Activated naive CD4-positive, alpha-beta T cell treated with anti-CD3 and anti-CD28 coated beads for 36 hours (primary cell): ENCODE measurements at regions not wholly inside any gene's neighbourhood (a gene's known extent, or its start where the extent isn't known, plus 50 kb on each side); places are given as distances from the start of the nearest gene placed in this dataset.

Source experiments
- CTCF ChIA-PET: fragments of 350-600 bp; sonication (Branson Sonifier 250); formaldehyde crosslinking; loops from one replicate; lab custom pipeline; 2021; ENCODE audit warnings: antibody characterized with exemption; lab: Charles Lee
- DNase-seq: peaks from one replicate; pipeline ENCODE4 v3.0.0-alpha.2; 2020
- H3K27ac Mint-ChIP-seq: one replicate; pipeline ENCODE4 v1.8.0; 2021; ENCODE audit warnings: mild to moderate bottlenecking, mixed read lengths
- H3K27me3 Mint-ChIP-seq: one replicate; pipeline ENCODE4 v1.8.0; 2021; ENCODE audit warnings: low read depth, mixed read lengths
- H3K36me3 Mint-ChIP-seq: one replicate; pipeline ENCODE4 v1.8.0; 2021; ENCODE audit warnings: low read depth, mixed read lengths
- H3K4me1 Mint-ChIP-seq: one replicate; pipeline ENCODE4 v1.8.0; 2021; ENCODE audit warnings: low read depth, mixed read lengths
- H3K4me3 Mint-ChIP-seq: one replicate; pipeline ENCODE4 v1.8.0; 2021; ENCODE audit warnings: mild to moderate bottlenecking, moderate library complexity, mixed read lengths
- H3K9me3 Mint-ChIP-seq: one replicate; pipeline ENCODE4 v1.8.0; 2021; ENCODE audit warnings: mixed read lengths
- intact Hi-C: fragments of 100-400 bp; cut with micrococcal nuclease; formaldehyde crosslinking; loops from one replicate; pipeline ENCODE4 v1.15.1; 2023

DNA sequence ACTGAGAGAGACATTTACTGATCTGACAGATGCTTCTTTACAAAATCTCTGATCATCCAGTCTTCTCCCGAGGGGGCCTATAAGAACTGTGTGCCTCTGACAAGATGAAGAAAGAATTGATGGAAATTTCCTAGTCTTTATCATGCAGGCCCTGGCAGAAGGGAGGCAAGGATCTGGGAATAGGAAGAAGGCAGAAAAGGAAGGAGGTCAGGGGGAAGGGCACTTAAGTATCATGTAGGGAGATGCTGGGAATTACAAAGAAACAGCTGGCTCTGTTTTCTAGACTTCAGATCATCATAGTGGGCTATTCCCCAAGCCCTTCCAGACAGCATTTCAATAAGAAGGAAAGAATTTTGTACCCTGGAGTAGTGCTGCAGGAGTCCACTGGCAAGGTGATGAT lies 243.3 kb upstream of the MOCS1 start:
- no peaks in the 10 kb centered on the region for H3K4me1 Mint-ChIP-seq
- no peak overlapping the region for H3K27ac Mint-ChIP-seq
- no peaks in the 10 kb centered on the region for H3K9me3 Mint-ChIP-seq
- CTCF ChIA-PET, result no interaction called here
- intact Hi-C loops, result no loop called here
- peaks cover 29% of the 10 kb centered on the region for H3K27me3 Mint-ChIP-seq
- no peaks in the 10 kb centered on the region for H3K36me3 Mint-ChIP-seq
- no peak for DNase-seq
- no peak overlapping the region for H3K4me3 Mint-ChIP-seq

- Mint-ChIP-seq H3K9me3 (no peaks in the 10 kb centered on the region), H3K4me1 (no peaks in the 10 kb centered on the region), H3K27me3 (peaks cover 26% of the 10 kb centered on the region), H3K4me3 (no peak overlapping the region), H3K36me3 (no peaks in the 10 kb centered on the region), H3K27ac (no peak overlapping the region)
- intact Hi-C loops, result no loop called here
- CTCF ChIA-PET, result no interaction called here
- DNase-seq, result no peak
These were observed 241.9 kb upstream of the MOCS1 start for GRCh38 chr6:40176152-40176551.

GRCh38 chr6:40172272-40172671 lies 238.0 kb upstream of the MOCS1 start:
- CTCF ChIA-PET, result no interaction called here
- intact Hi-C loops, result no loop called here
- no peaks in the 10 kb centered on the region for H3K9me3 Mint-ChIP-seq

DNA sequence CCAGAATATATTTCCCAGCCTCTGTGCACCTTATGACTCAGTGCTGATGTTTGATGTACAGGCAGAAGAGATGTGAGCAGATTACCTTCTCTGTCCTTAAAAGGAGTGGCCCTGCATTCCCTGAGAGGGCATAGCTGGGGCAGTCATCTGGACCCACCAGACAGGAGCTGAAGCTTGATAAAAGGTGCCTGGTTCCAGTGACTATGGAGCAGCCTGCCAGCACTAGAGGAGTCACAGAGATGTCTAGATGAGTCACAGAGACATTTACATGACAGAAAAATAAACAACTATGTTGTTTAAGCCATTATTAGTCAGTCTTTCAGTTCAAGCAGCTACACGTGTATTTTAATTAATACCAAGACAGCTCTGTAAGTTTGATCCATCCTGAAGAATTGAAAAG lies 237.1 kb upstream of the MOCS1 start:
- CTCF ChIA-PET, result no interaction called here
- intact Hi-C loops, result no loop called here
- H3K27ac Mint-ChIP-seq, result no peak overlapping the region
- no peaks in the 10 kb centered on the region for H3K36me3 Mint-ChIP-seq
- no peak for DNase-seq
- no peaks in the 10 kb centered on the region for H3K4me1 Mint-ChIP-seq
- no peaks in the 10 kb centered on the region for H3K9me3 Mint-ChIP-seq
- no peak overlapping the region for H3K4me3 Mint-ChIP-seq
- peaks cover 14% of the 10 kb centered on the region for H3K27me3 Mint-ChIP-seq

More at GRCh38 chr6:40172272-40172671, 238.0 kb upstream of the MOCS1 start:
- Mint-ChIP-seq H3K4me3 (no peak overlapping the region), H3K4me1 (no peaks in the 10 kb centered on the region), H3K27me3 (peaks cover 23% of the 10 kb centered on the region), H3K27ac (no peak overlapping the region), H3K36me3 (no peaks in the 10 kb centered on the region)
- DNase-seq, result no peak

GRCh38 chr6:40170856-40171255 lies 236.6 kb upstream of the MOCS1 start:
- CTCF ChIA-PET, result no interaction called here
- H3K9me3 Mint-ChIP-seq, result no peaks in the 10 kb centered on the region
- no peak for DNase-seq
- no peaks in the 10 kb centered on the region for H3K36me3 Mint-ChIP-seq
- H3K4me1 Mint-ChIP-seq, result no peaks in the 10 kb centered on the region
- H3K27ac Mint-ChIP-seq, result no peak overlapping the region
- peaks cover 14% of the 10 kb centered on the region for H3K27me3 Mint-ChIP-seq
- H3K4me3 Mint-ChIP-seq, result no peak overlapping the region
- intact Hi-C loops, result no loop called here

GRCh38 chr6:40169878-40170277 lies 235.6 kb upstream of the MOCS1 start:
- Mint-ChIP-seq H3K36me3 (no peaks in the 10 kb centered on the region), H3K27me3 (peaks cover 10% of the 10 kb centered on the region), H3K27ac (no peak overlapping the region), H3K9me3 (no peaks in the 10 kb centered on the region), H3K4me3 (no peak overlapping the region), H3K4me1 (no peaks in the 10 kb centered on the region)
- DNase-seq, result no peak
- CTCF ChIA-PET, result no interaction called here
- intact Hi-C loops, result no loop called here

DNA sequence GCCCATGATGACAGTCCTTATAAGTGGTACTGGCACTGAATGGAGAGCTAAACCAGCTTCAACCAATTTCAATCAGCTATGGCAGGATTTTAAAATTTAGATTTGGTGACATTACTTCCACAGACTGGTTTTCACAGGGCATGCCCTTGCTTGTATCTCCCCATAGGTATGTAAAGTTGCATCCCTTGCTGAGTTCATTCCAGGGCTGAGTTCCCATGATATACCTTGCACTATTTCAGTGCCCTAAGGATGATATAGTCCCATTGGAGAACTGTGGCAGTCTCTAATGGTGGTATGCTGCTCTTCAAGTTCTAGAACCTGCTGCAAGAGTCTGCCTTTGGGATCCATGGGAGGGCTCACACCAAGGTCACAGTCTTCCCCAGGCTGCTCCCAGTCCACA lies 232.7 kb upstream of the MOCS1 start:
- Mint-ChIP-seq H3K27ac (no peak overlapping the region), H3K27me3 (peaks cover 9% of the 10 kb centered on the region), H3K4me1 (no peaks in the 10 kb centered on the region), H3K4me3 (no peak overlapping the region), H3K9me3 (no peaks in the 10 kb centered on the region), H3K36me3 (no peaks in the 10 kb centered on the region)
- CTCF ChIA-PET, result no interaction called here
- intact Hi-C loops, result no loop called here
- no peak for DNase-seq

GRCh38 chr6:40165036-40165709 lies 230.9 kb upstream of the MOCS1 start:
- Mint-ChIP-seq H3K36me3 (no peaks in the 10 kb centered on the region), H3K9me3 (no peaks in the 10 kb centered on the region), H3K4me3 (no peak overlapping the region), H3K27ac (no peak overlapping the region), H3K27me3 (peaks cover 8% of the 10 kb centered on the region), H3K4me1 (no peaks in the 10 kb centered on the region)
- DNase-seq, result no peak
- intact Hi-C loops, result no loop called here
- CTCF ChIA-PET, result no interaction called here

GRCh38 chr6:40164345-40164755 lies 230.1 kb upstream of the MOCS1 start:
- DNase-seq, result no peak
- Mint-ChIP-seq H3K27me3 (peaks cover 7% of the 10 kb centered on the region), H3K36me3 (no peaks in the 10 kb centered on the region), H3K4me3 (no peak overlapping the region), H3K27ac (no peak overlapping the region), H3K4me1 (no peaks in the 10 kb centered on the region), H3K9me3 (no peaks in the 10 kb centered on the region)
- CTCF ChIA-PET, result no interaction called here
- intact Hi-C loops, result no loop called here

DNA sequence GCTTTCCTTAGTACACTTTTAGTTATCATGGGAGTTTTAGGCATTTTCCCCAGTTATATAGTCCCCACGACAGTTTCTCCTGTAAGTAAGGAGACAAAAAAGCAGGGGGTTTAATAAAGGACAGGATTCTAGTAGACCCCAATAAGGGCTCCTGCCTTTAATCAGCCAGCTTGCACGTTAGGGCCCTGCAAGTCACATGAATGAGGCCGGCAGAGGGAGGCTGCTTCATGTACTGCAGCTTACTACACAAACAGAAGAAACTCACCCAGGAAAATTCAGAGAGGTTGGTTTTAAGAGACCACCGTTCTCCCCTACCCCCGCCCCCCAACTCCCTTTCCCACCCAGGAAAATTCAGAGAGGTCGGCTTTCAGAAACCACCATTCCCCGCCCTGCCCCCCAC lies 229.7 kb upstream of the MOCS1 start:
- CTCF ChIA-PET, result no interaction called here
- no peak for DNase-seq
- H3K4me3 Mint-ChIP-seq, result no peak overlapping the region
- H3K4me1 Mint-ChIP-seq, result no peaks in the 10 kb centered on the region
- intact Hi-C loops, result no loop called here
- no peaks in the 10 kb centered on the region for H3K36me3 Mint-ChIP-seq
- peaks cover 4% of the 10 kb centered on the region for H3K27me3 Mint-ChIP-seq
- no peak overlapping the region for H3K27ac Mint-ChIP-seq
- no peaks in the 10 kb centered on the region for H3K9me3 Mint-ChIP-seq

- H3K4me1 Mint-ChIP-seq, result no peaks in the 10 kb centered on the region
These were observed 227.8 kb upstream of the MOCS1 start for GRCh38 chr6:40162074-40162473.

DNA sequence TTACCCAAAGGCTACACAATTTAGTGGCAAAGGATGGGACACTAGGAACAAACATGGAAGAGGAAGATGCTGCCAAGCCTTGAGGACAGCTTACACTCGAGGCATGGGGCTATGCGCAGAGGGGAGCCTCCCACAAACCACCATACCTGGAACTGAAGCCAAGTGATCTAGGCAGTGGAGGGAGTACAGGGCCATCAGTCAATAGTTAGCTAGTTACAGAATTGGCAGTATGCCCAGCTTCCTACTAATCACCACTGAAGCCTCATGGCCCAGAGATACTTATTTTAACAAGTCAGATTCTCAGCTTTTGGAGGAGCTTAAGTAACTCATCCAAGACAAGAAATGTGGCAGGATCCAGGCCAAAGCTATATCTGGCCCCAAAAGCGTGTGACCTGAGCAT lies 226.6 kb upstream of the MOCS1 start:
- peaks cover 2% of the 10 kb centered on the region for H3K27me3 Mint-ChIP-seq
- no peaks in the 10 kb centered on the region for H3K4me1 Mint-ChIP-seq
- no peaks in the 10 kb centered on the region for H3K9me3 Mint-ChIP-seq
- CTCF ChIA-PET, result no interaction called here
- intact Hi-C loops, result no loop called here
- H3K4me3 Mint-ChIP-seq, result no peak overlapping the region
- no peak overlapping the region for H3K27ac Mint-ChIP-seq
- no peaks in the 10 kb centered on the region for H3K36me3 Mint-ChIP-seq
- no peak for DNase-seq

More at GRCh38 chr6:40162074-40162473, 227.8 kb upstream of the MOCS1 start:
- no peak for DNase-seq
- H3K36me3 Mint-ChIP-seq, result no peaks in the 10 kb centered on the region
- no peaks in the 10 kb centered on the region for H3K9me3 Mint-ChIP-seq
- H3K27me3 Mint-ChIP-seq, result peaks cover 2% of the 10 kb centered on the region
- H3K27ac Mint-ChIP-seq, result no peak overlapping the region
- CTCF ChIA-PET, result no interaction called here
- H3K4me3 Mint-ChIP-seq, result no peak overlapping the region
- intact Hi-C loops, result no loop called here

- Mint-ChIP-seq H3K4me3 (no peak overlapping the region), H3K9me3 (no peaks in the 10 kb centered on the region), H3K36me3 (no peaks in the 10 kb centered on the region), H3K27ac (no peak overlapping the region), H3K27me3 (peaks cover 2% of the 10 kb centered on the region), H3K4me1 (no peaks in the 10 kb centered on the region)
- intact Hi-C loops, result no loop called here
- CTCF ChIA-PET, result no interaction called here
- no peak for DNase-seq
These were observed 225.6 kb upstream of the MOCS1 start for GRCh38 chr6:40159865-40160264.
